GM21528 (cell line): ENCODE measurements at regions not wholly inside any gene's neighbourhood (a gene's known extent, or its start where the extent isn't known, plus 50 kb on each side); places are given as distances from the start of the nearest gene placed in this dataset.
A peak's percentile ranks its signal among the peaks of the same experiment; 100 is the strongest.

Experiments used
- ATAC-seq: cut with Tn5 transposase; IDR thresholded peaks from one replicate; pipeline ENCODE4 v1.9.1; 2021; ENCODE audit warnings: mild to moderate bottlenecking, moderate library complexity; ENCODE audit not compliant: unreplicated experiment, low FRiP score

DNA sequence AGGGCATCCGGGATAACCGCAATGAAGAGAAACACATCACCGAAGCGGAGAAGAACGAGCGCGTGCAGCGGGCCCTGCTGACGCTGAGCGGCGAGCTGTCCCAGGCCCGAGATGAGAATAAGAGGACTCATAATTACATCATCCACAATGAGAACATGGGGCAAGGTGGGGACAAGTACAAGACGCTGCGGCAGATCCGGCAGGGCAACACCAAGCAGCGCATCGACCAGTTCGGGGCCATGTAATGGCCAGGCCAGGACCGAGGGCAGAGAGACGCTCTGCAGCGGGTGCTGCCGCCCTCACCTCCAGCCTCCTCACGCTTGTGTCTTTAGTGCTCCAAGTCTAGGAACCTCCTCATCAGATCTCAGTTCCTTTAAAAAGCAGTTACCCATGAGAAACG, 863.7 kb upstream of the ALCAM start:
- ATAC-seq, result no peak

DNA sequence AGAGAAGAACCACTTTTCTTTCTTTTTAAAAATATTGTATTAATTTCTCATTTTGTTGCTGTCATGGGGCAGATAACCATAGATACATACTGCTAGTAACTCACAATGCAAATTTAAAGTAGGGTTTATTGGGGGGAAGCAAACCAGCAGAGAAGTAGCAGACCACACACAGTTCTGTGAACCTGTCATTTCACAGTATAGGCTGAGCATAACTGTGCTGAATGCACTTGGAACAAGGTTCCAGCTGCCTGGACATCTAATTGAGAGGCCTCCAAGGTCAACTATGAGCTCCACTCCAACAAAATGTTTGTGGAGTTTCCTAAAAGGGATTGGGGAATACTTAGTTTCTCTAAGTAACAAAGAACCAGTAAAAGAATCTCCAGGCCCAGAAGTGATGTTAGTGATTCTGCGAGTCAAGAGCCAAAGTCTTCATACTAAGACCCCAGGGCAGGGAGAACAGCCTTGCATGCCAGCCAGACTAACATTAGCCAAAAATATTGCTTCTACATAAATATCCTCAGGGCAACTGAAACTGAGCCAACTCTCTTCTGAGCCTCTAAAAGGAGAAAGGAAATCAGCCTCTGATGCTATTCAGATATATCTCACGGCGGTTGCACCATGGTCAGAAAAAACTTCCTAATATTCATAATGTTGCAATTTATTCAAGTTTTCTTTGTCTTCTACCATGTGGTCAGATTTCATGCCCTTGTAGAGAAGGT, 856.4 kb upstream of the ALCAM start:
- ATAC-seq, result no peak

DNA sequence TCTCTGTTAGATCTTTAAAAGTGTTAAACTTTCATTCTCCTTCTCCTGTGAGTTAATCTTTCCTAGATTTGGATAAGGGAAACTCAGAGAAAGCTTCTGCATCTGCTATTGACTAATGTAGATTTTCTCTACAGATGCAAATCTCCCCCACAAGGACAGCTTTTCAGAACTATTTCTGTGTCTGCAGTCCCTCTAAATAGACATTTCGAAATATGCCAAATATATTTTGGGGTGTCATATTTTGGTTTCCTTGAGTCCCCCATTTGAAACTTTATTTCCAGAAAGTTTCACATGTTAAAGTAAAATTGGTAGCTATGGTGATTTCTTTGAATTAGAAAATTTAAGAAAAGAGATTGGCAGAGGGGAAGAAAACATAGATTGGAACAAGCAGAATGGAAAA, 852.3 kb upstream of the ALCAM start:
- no peak for ATAC-seq

DNA sequence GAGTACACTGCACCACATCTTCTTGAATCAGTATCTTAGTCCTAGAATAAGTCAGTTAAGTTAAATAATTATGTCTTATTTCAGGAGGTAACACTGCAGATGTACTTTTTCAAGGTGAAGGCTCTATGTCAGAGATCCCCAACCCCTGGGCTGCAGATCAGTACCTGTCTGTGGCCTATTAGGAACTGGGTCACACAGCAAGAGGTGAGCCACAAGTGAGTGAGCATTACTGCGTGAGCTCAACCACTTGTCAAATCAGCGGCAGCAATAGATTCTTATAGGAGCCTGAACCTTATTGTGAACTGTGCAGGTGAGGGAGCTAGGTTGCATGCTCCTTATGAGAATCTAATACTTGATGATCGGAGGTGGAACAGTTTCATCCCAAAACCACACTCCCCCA, 851.9 kb upstream of the ALCAM start:
- no peak for ATAC-seq

DNA sequence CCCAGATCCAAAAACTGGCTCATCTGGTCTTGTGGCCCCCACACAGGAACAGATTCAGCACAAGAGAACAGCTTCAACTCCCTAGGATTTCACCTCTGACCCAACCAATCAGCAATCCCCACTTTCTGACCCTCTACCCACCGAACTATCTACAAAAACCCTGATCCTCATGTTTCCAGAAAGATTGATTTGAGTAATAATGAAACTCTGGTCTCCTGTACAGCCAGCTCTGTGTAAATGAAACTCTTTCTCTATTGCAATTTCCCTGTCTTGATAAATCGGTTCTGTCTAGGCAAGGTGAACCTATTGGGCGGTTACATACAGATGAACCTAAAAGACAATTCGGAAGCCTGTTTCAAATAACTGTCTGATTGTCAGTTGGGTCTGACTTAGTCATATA, 847.6 kb upstream of the ALCAM start:
- no peak for ATAC-seq

DNA sequence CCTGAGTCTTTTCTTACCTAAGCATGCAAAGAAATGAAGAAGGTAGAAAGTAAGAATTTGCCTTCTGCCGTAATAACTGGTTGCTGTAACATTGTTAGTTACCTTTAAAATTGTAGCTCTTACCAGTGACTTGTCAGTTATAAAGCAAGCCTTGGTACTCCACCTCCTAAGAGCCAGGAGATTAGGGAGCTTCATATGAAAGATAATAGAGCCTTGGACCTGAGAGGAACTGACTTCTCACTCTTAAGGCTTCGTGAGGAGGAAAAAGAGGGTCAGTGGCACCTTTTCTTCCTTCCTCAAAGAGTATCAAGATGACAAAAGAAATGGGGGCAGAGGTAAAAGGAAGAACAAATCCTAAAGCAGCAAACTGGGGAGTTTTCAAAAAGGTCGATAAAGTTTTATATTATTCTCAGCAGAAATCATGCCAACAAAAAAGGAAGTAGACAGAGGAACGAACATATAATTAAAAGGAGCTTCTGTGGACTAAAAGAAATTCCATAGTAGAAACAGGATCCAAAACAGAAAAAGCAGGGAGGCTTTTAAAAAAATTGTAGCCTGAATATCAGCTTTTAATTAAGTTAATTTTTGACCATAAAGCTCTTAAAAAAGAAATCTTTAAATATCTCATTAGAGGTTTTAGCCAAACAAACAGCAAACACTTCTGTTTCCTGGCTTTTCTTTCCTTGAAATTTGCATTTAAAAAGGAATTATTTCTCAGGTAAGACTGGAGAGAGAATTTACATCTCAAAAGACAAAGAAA, 847.1 kb upstream of the ALCAM start:
- no peak for ATAC-seq

DNA sequence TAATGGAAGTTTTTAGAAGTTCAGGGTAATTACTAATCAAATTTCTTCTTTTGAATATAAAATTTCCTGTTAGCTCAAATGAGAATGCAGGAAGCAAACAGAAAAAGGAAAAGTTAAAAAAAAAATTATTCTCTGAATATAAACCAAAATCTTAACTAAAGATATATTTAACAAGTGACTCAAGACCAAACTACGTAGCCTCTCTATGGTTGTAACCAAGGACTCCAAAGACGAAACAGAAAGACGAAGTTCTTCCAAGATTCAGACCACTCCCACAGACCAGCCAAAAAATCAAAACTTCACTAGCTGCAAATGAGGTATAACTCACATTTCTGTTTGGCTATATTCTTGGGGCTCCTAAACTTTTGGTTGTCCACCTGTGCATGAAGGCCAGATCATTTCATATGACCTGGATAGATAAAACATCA, 846.5 kb upstream of the ALCAM start:
- ATAC-seq, result peak; percentile 41

DNA sequence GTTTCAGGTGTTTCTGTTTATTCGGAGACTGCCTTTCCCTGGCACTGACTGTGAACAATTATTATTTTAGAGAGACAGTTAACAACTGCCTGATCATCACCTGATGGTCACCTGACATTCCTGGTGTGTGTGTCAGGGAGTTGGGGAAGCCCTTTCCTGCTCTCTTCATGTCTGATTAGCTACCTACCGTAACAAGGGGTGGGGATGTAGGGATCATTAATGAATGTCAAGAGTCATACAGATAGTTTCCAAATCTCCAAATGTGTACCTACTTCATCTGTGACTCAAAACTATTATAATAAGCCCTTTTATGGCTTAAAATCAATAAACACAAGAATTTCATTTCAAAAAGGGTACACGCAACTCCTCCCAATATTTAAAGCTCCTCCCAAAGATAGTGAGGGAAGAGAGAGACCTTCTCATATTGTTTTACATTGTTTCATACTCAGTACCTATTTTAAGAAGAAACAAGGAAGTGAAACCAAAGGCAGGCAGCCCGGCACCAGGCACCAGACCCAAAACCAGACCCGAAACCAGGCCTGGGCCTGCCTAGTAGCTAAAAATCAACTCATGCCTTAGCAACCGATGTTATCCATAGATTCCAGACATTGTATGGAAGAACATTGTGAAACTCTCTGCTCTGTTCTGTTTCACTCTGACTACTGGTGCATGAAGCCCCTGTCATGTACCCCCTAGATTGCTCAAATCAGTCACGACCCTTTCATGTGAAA, 844.9 kb upstream of the ALCAM start:
- ATAC-seq, result peak; percentile 51

DNA sequence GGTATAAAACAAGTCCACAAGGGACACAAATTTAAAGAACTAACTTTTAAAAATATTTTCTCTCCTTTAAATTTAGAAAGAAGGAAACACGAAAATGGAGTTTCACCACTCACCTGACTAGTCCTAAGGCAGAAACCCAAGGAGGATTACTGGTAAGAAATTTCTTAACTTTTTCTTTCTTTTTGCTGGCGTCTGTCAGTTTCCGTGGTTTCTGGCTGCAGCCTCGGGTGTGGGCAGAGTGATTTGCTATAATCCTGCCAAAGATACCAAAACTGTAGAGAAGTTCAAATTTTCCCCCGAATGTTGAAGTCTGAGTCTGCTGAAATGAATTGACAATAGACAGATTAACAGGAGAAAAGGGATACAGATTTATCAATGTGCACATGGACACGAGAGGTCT, 843.6 kb upstream of the ALCAM start:
- no peak for ATAC-seq

DNA sequence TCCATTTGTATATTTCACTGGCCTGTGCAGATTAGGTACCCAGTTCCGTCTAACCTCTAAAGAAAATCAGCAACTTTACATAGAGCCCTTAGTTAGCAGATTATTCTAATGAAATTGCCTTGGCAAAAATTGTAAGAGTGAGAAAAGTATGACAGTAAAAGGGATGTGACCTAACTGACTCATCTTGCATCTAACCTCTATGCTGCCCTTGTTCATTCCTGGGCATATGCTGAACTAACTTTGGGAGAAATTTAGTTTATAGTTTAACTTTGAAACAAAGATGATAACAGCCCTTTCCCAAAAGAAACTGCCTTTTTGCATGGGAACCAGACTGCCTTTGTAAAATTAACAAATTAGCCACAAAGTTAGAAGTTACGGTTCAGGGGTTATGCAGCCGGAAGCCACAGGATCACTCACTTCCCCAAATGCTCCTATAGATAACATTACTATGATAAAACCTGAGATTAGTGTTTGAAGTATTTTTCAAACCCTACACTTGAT, 839.8 kb upstream of the ALCAM start:
- ATAC-seq, result peak; percentile 81

DNA sequence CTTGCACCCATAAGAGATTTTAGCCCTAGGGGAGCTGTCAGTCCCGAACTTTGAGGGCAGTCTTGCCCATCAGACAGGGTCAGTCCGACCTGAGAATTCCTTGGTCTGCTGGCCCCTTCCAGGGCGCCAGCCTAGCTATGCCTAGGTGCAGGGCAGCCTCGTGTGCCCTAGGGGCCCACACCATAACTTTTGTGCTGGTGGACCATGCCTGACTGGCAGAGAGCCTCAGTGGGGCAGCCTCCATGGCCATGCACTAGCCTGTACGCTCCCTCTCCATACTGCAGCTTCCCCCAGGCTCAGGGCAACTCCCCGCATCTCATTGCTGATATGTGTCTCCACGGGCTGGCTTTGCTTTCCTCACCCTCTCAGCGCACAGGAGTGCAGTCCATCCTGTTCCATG, 835.8 kb upstream of the ALCAM start:
- no peak for ATAC-seq

DNA sequence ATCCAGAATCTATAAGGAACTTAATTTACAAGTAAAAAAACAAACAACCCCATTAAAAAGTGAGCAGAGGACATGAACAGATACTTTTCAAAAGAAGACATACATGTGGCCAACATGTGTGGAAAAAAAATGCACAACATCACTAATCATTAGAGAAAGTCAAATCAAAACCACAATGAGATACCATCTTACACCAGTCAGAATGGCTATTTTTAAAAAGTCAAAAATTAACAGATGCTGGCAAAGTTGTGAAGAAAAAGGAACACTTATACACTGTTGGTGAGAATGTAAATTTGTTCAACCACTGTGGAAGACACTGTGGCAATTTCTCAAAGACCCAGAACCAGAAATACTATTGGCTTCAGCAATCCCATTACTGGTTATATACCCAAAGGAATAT, 830.0 kb upstream of the ALCAM start:
- no peak for ATAC-seq

DNA sequence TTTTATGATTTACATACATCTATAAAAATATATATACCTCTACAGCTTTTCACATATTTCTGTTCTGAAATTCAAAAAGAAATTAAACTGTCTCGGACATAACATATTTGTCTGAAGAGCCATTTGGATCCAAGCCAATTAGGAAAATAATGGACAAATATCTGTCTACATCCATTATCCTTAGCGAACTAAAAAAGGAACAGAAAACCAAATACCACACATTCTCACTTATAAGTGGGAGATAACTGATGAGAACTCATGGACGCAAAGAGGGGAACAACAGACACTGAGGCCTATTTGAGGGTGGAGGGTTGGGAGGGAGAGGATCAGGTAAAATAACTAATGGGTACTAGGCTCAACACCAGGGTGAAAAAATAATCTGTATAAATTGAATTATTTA, 829.4 kb upstream of the ALCAM start:
- ATAC-seq, result no peak

DNA sequence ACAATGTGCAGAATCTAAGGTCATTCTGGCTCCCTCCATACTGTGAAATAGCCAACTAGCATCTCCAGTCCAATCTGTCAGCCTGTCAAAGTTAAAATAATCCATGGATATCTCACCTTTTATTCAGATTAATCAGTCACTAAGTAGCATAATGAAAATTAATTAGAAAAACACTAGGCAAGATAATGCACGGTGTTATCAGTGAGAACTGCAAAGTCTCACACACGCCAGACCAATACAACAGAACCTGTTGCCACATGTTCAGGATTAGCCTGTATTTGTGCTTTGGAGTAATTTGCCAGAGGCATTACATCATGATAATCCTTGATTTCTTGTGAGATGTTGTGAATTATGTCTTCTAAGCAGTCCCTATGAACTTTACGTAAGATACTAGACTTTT, 820.4 kb upstream of the ALCAM start:
- no peak for ATAC-seq

DNA sequence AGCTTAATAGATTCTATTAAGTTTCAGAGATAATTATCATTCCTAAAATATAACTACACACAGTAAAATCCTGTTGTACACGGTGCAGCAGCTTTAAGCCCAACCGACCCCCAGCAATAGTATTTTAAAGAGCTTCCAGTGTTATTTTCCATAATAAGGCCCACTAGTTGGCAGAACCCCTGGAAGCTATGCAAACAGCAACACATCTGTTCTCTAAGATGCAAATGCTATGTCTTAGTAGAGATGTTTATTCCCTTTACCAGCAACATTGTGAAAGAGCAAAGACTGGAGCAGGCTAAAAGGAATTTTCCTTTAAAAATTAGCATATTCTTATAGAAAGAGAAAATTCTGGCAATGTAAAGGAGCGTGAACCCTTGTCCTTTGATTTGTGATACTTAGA, 819.7 kb upstream of the ALCAM start:
- ATAC-seq, result no peak

DNA sequence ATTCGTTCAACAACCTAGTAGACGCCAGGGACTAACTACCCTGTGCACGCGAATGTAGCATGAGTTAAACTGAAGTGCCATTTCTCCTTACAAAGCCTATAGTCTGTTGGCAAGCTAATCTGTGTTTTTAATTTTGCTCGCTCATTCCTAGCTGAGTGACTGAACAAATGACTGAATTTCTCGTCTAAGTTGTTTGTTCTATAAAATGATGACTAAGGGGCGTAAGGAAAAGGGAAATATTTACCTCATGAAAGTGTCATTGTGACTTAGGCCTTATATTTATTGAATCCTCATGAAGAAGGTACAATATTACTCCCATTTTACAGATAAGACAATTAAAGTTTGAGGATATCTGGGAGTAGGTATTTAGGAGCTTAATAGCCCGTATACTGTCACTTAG, 818.3 kb upstream of the ALCAM start:
- no peak for ATAC-seq

DNA sequence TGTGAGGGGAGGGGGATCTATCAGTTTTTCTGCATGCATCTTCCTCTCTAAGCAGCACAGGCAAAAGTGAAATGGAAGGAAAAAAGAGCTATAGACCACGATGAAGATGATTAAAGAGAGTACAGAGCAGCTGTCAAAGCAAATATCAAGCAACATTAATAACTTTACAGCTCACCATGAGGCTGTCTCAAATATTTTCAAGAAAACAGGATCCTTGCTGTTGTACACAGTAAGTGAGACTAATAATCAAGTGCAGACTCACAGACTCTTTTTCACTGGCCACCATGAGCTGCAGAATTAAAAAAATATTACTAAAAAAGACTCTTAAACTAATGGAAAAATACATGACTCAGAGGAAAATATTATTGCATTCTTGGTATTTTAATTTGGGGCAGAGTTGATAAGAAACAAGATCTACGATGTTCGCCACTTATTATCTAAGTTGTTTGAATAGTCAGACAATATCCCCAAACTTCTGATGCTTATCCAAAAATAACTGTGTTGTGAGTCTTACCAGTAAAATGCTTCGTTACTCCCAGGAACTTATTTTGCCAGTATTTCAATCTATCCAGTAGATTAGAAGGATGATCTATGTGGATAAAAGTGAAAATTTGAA, 817.5 kb upstream of the ALCAM start:
- no peak for ATAC-seq

DNA sequence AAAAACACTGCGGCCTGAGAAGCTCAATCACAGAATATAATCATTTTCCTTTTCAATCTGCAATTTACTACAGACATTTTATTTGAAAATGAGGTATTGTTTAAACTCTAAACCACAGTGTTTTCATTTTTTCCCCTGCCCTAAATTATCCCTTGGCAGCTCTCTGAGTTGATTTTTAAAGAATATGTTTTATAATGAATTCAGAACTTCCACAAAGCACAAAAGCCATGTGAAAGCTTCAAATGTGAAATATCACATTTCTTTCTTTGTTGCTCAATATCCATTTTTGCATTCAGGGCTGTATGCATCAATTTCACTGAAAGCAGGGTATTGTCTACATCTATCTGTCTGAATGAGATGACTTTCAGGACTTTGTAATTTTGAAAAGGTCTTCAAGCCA, 813.6 kb upstream of the ALCAM start:
- ATAC-seq, result no peak

DNA sequence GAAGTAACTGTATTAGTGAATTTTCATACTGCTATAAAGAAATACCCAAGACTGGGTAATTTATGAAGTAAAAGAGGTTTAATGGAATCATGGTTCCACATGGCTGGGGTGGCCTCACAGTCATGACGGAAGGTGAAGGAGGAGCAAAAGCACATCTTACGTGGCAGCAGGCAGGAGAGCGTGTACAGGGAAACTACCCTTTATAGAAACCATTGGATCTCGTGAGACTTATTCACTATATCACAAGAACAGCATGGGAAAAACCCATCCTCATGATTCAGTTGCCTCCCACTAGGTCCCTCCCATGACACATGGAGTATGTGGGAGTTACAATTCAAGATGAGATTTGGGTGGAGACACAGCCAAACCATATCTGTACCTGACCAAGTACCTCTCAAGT, 812.3 kb upstream of the ALCAM start:
- no peak for ATAC-seq

DNA sequence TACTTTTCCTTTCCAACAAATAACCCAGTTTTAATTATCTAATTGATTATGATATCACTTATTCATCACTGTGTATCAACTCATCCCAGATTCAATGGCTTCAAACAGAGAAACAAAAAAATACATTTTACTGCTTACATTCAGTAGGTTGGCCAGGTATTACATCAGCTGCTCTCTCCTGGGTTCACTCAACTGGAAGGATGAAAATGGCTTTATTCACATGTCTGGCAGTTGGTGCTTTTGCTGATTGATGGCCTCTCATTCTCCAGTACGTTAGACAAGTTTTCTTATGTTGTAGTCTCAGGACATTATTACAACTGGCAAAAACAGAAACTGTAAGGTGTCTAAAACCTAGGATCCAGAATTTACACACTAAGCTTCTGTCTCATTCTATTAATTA, 811.0 kb upstream of the ALCAM start:
- no peak for ATAC-seq
